OCI-LY1 (cell line): ENCODE measurements at regions not wholly inside any gene's neighbourhood (a gene's known extent, or its start where the extent isn't known, plus 50 kb on each side); places are given as distances from the start of the nearest gene placed in this dataset.

ENCODE experiments used
- CTCF ChIP-seq: fragments of 200-600 bp; sonication (generic), shearing (Covaris generic); IDR thresholded peaks from 2 replicates; pipeline ENCODE4 v1.5.1; 2017; ENCODE audit warnings: mild to moderate bottlenecking, antibody characterized with exemption, low read length, moderate library complexity, mixed read lengths
- EZH2 ChIP-seq: fragments of 200-600 bp; sonication (generic), shearing (Covaris generic); IDR thresholded peaks from 2 replicates; pipeline ENCODE4 v1.8.0; 2017; ENCODE audit warnings: borderline replicate concordance, mixed run types, mild to moderate bottlenecking, antibody characterized with exemption, low read length, moderate library complexity, mixed read lengths

DNA sequence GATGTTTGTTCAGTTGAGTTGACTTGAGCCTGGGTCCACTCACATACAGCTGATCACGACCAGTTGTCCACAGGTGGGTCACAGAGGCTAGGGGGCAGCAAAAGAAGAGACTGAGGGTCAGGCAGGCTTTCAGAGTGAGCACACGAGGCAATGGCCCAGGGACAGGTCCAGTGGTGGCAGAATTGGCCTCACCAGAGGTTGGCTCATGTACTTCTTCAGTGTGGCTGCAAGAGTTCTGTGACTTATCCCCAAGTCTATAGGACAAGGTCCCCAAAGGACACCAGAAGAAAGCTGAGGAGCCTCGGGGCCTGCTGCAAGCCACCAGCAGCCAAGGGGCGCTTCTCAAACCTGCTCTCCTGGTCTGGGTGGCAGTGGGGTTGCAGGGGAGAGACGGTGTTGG lies 219.8 kb downstream of the TFCP2L1 start:
- no peak for TF ChIP-seq CTCF
- no peak for TF ChIP-seq EZH2
